GM12891 (cell line): ENCODE measurements at regions not wholly inside any gene's neighbourhood (a gene's known extent, or its start where the extent isn't known, plus 50 kb on each side); places are given as distances from the start of the nearest gene placed in this dataset.

ENCODE experiments used
- PAX5 ChIP-seq: IDR thresholded peaks from 2 replicates; pipeline ENCODE4 v1.6.1; 2011; ENCODE audit warnings: low read length, moderate library complexity, mild to moderate bottlenecking; ENCODE audit not compliant: insufficient read depth, severe bottlenecking
- POLR2A ChIP-seq: IDR thresholded peaks from 2 replicates; pipeline ENCODE4 v1.6.1; 2011; ENCODE audit warnings: low read depth, low read length, control low read depth
- POLR2AphosphoS5 ChIP-seq: IDR thresholded peaks from 2 replicates; pipeline ENCODE4 v1.6.1; 2011; ENCODE audit warnings: low read depth, low read length, control low read depth
- POU2F2 ChIP-seq: IDR thresholded peaks from 2 replicates; pipeline ENCODE4 v1.6.1; 2011; ENCODE audit warnings: low read depth, mild to moderate bottlenecking, control low read depth, low read length, moderate library complexity
- TAF1 ChIP-seq: IDR thresholded peaks from 2 replicates; pipeline ENCODE4 v1.6.1; 2011; ENCODE audit warnings: low read depth, low read length, control low read depth

DNA sequence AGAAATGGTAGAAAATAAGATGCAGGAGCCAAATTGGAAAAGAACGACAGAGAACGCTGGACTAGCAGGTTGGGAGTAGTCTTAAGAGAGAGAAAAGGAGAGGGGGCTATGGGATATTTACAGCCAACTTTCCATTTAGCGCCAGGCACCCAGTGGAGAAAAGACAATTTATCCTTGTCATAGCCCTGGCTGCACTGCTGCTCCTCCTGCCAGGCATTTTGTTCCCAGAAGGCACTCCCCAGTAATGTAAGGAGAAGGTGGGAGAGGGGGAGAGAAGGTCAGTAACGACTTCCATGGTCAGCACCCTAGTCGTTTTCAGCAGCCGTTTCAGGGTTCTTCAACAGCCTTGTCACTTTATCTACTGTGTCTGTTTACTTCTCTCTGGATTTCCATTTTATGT lies 159.0 kb downstream of the TRMT11 start:
- TF ChIP-seq POLR2A (no peak), POLR2AphosphoS5 (no peak), POU2F2 (no peak), PAX5 (no peak), TAF1 (no peak)
